ENCODE measurements at regions not wholly inside any gene's neighbourhood (a gene's known extent, or its start where the extent isn't known, plus 50 kb on each side); places are given as distances from the start of the nearest gene placed in this dataset.

DNA sequence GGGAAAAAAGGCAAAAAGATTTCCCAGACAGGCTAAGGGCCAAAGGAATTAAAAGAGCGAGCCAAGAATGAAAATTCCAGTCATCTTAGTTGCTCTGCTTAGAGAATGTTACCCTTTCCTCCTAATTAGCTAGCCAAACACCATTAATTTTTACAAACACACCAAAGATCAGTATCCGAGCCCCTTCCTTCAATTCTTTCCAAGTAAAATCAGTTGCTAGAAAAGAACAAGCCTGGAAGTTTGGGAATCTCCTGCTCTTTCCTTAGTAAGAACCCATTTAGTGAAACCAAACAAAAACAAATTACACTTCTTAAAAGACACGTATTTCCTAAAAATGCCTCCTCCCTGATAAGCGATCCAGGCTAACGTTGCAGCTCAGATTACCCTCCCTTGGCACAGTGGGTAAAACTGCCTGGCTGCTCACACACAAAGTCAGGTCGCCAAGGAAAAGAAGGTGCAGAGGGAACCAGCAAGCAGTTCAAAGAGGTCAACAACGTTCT is 57.1 kb upstream of the ABLIM1 start:
- TF ChIP-seq, protein P1, sequence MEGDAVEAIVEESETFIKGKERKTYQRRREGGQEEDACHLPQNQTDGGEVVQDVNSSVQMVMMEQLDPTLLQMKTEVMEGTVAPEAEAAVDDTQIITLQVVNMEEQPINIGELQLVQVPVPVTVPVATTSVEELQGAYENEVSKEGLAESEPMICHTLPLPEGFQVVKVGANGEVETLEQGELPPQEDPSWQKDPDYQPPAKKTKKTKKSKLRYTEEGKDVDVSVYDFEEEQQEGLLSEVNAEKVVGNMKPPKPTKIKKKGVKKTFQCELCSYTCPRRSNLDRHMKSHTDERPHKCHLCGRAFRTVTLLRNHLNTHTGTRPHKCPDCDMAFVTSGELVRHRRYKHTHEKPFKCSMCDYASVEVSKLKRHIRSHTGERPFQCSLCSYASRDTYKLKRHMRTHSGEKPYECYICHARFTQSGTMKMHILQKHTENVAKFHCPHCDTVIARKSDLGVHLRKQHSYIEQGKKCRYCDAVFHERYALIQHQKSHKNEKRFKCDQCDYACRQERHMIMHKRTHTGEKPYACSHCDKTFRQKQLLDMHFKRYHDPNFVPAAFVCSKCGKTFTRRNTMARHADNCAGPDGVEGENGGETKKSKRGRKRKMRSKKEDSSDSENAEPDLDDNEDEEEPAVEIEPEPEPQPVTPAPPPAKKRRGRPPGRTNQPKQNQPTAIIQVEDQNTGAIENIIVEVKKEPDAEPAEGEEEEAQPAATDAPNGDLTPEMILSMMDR (IDR thresholded peaks at IDR 0.05; ENCODE audit: poor library complexity) = no peak
- TF ChIP-seq EZH2phosphoT487 (IDR thresholded peaks at IDR 0.05; ENCODE audit: low read depth, severe bottlenecking, unreplicated experiment) = no peak
